OCI-LY7 (cell line): ENCODE measurements at regions not wholly inside any gene's neighbourhood (a gene's known extent, or its start where the extent isn't known, plus 50 kb on each side); places are given as distances from the start of the nearest gene placed in this dataset.

Experiments used
- BruUV-seq: library from RNA; stranded (reverse); fragments of 400-500 nt; replicated peaks from 2 replicates; lab custom pipeline; 2021; lab: Mats Ljungman, UMichigan
- CTCF ChIA-PET: fragments of 300-600 bp; sonication (Branson Sonifier 250); formaldehyde crosslinking; loops from one replicate; lab custom pipeline; 2022; ENCODE audit warnings: antibody characterized with exemption; ENCODE audit not compliant: unreplicated experiment; lab: Charles Lee
- POLR2A ChIA-PET: fragments of 300-600 bp; sonication (Branson Sonifier 250); formaldehyde crosslinking; loops from one replicate; lab custom pipeline; 2022; ENCODE audit warnings: antibody characterized with exemption; lab: Charles Lee
- DNase-seq: peaks from one replicate; pipeline ENCODE4 v3.0.0-alpha.2; 2015; ENCODE audit warnings: low spot score
- H2AFZ ChIP-seq: fragments of 200-600 bp; sonication (generic), shearing (Covaris generic); 2 replicates; pipeline ENCODE4 v1.6.1; 2014; ENCODE audit warnings: mild to moderate bottlenecking, antibody characterized with exemption, low read length, moderate library complexity
- H3K27ac ChIP-seq: fragments of 200-600 bp; sonication (generic); 2 replicates; pipeline ENCODE4 v1.5.1; 2014; ENCODE audit warnings: mixed run types, low read depth, mild to moderate bottlenecking, moderate library complexity, low read length, inconsistent platforms; ENCODE audit not compliant: poor library complexity, severe bottlenecking
- H3K36me3 ChIP-seq: fragments of 200-600 bp; sonication (generic); 2 replicates; pipeline ENCODE4 v1.6.1; 2014; ENCODE audit warnings: mild to moderate bottlenecking, antibody characterized with exemption, low read length, moderate library complexity, mixed read lengths; ENCODE audit not compliant: insufficient read depth
- H3K4me1 ChIP-seq: fragments of 200-600 bp; sonication (generic); 2 replicates; pipeline ENCODE4 v1.5.1; 2014; ENCODE audit warnings: mild to moderate bottlenecking, low read length; ENCODE audit not compliant: insufficient read depth, poor library complexity, severe bottlenecking
- H3K4me2 ChIP-seq: fragments of 200-600 bp; sonication (generic); 2 replicates; pipeline ENCODE4 v1.6.1; 2014; ENCODE audit warnings: mild to moderate bottlenecking, low read length
- H3K4me3 ChIP-seq: fragments of 200-600 bp; sonication (generic); 2 replicates; pipeline ENCODE4 v1.5.1; 2014; ENCODE audit warnings: mild to moderate bottlenecking, low read depth, low read length; ENCODE audit not compliant: poor library complexity, severe bottlenecking
- H3K79me2 ChIP-seq: fragments of 200-600 bp; sonication (generic); 2 replicates; pipeline ENCODE4 v1.6.1; 2016; ENCODE audit warnings: low read depth, mild to moderate bottlenecking, low read length, moderate library complexity, mixed read lengths; ENCODE audit not compliant: insufficient read depth
- H3K9me2 ChIP-seq: fragments of 200-600 bp; sonication (generic); 2 replicates; pipeline ENCODE4 v1.6.1; 2016; ENCODE audit warnings: mild to moderate bottlenecking, low read length, mixed read lengths; ENCODE audit not compliant: insufficient read depth
- H3K9me3 ChIP-seq: fragments of 200-600 bp; sonication (generic); 2 replicates; pipeline ENCODE4 v1.6.1; 2014; ENCODE audit warnings: mild to moderate bottlenecking, mixed run types, low read length, mixed read lengths
- H4K20me1 ChIP-seq: fragments of 200-600 bp; sonication (generic); 2 replicates; pipeline ENCODE4 v1.6.1; 2014; ENCODE audit warnings: mild to moderate bottlenecking, antibody characterized with exemption, low read length, moderate library complexity, mixed read lengths; ENCODE audit not compliant: insufficient read depth
- EZH2phosphoT487 ChIP-seq: fragments of 200-600 bp; sonication (generic); IDR thresholded peaks from 2 replicates; pipeline ENCODE4 v1.6.1; 2018; ENCODE audit warnings: low read depth, borderline replicate concordance, mild to moderate bottlenecking, mixed run types, antibody characterized with exemption, low read length, moderate library complexity, mixed read lengths
- intact Hi-C: fragments of 100-400 bp; cut with micrococcal nuclease; formaldehyde crosslinking; loops from one replicate; pipeline ENCODE4 v1.10.0; 2022; ENCODE audit not compliant: unreplicated experiment
- TF ChIP-seq, protein P1 (sequence below): fragments of 200-600 bp; sonication (generic); conservative IDR thresholded peaks from 2 replicates; pipeline ENCODE4 v1.5.1; 2014; ENCODE audit warnings: mild to moderate bottlenecking, antibody characterized with exemption, low read length, moderate library complexity, mixed read lengths

DNA sequence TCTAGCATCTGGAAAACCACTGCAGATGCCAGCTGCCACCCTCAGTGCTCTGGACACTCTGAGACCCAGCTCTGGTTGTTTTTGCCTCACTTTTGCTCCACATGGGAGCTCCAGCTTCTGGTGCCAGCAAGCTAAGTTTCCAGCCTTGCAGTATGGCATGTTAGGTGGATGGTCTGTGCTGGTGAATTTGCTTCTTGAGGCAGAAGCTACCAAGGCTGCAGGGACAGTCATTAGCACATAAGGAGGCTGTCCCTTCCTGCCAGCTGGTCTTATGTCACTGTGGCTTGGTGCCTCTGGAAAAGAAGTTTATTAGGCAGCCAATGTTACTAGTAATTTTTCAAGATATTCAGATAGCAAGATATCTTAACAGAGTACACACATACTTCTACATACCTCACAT is 64.2 kb upstream of the CSRP2 start:
- intact Hi-C loops: no loop called here
- H3K36me3 ChIP-seq: no peaks in the 10 kb centered on the region
- H4K20me1 ChIP-seq: no peaks in the 10 kb centered on the region
- H2AFZ ChIP-seq: no peak overlapping the region
- H3K27ac ChIP-seq: no peak overlapping the region
- H3K9me2 ChIP-seq: no peaks in the 10 kb centered on the region
- TF ChIP-seq, protein P1, sequence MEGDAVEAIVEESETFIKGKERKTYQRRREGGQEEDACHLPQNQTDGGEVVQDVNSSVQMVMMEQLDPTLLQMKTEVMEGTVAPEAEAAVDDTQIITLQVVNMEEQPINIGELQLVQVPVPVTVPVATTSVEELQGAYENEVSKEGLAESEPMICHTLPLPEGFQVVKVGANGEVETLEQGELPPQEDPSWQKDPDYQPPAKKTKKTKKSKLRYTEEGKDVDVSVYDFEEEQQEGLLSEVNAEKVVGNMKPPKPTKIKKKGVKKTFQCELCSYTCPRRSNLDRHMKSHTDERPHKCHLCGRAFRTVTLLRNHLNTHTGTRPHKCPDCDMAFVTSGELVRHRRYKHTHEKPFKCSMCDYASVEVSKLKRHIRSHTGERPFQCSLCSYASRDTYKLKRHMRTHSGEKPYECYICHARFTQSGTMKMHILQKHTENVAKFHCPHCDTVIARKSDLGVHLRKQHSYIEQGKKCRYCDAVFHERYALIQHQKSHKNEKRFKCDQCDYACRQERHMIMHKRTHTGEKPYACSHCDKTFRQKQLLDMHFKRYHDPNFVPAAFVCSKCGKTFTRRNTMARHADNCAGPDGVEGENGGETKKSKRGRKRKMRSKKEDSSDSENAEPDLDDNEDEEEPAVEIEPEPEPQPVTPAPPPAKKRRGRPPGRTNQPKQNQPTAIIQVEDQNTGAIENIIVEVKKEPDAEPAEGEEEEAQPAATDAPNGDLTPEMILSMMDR: no peak
- TF ChIP-seq EZH2phosphoT487: no peak
- no peaks in the 10 kb centered on the region for H3K9me3 ChIP-seq
- POLR2A ChIA-PET: no interaction called here
- no peak overlapping the region for H3K4me2 ChIP-seq
- no TSS peak for BruUV-seq
- DNase-seq: no peak
- no peak overlapping the region for H3K4me3 ChIP-seq
- no peaks in the 10 kb centered on the region for H3K4me1 ChIP-seq
- H3K79me2 ChIP-seq: no peaks in the 10 kb centered on the region
- CTCF ChIA-PET: no interaction called here

DNA sequence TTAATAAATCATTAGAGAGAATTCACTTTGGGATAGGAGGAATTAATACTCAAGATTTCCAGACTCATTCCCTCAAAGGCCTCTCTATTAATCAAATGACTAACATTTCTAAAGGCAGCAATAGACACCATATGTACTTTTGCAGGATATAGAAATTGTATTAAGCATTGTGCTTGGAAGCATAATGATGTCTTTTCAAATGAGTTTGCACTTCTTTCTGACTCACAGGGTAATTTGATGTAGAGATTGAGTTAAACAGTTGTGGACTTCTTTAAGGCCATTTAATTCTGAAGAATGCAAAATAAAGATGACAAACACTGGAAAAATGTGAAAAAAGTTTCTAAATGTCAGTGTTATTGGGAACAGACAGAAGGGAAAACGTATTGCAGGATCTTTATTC is 63.4 kb upstream of the CSRP2 start:
- BruUV-seq: no TSS peak
- H3K79me2 ChIP-seq: no peaks in the 10 kb centered on the region
- CTCF ChIA-PET: no interaction called here

DNA sequence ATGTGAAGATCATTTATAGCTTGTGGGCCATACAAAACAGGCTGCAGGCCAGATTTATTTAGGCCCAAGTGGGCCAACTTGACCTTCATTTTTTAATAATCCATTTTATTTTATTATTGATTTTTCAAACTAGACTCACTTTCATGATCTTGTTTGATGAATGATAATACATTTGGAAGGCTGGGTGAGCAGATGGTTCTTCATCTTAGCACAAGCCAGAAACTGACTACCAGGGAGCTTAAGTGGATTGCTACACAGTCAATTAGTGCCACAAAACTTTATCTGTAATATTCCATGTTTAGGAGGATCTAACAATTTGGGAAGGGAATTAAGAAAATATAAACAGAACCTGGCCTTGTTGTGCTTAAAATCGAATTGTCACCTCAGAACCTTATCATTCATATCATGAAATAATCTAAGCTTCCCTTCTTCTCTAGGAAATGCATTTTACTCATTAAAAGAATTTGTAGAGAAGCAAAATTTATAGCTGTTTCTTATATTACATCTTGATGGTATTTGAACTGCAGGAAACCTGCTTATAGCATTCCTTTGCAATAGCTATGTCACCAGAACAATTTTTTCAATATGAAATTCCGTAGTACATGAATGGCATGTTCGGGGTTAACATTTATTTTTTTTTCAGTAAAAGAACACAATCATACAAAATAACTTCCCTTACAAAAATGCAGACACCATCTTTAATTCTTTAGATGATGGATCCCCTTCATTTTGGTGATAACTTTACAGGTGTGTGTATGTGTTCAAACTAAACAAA is 62.0 kb upstream of the CSRP2 start:
- no peak overlapping the region for H3K4me3 ChIP-seq
- no TSS peak for BruUV-seq
- no peaks in the 10 kb centered on the region for H3K9me3 ChIP-seq
- intact Hi-C loops: no loop called here
- no peaks in the 10 kb centered on the region for H3K79me2 ChIP-seq
- no peak overlapping the region for H2AFZ ChIP-seq
- POLR2A ChIA-PET: no interaction called here
- no peak overlapping the region for H3K4me2 ChIP-seq
- no peak for TF ChIP-seq EZH2phosphoT487
- TF ChIP-seq, protein P1: no peak
- H4K20me1 ChIP-seq: no peaks in the 10 kb centered on the region
- H3K36me3 ChIP-seq: no peaks in the 10 kb centered on the region
- DNase-seq: no peak
- no peak overlapping the region for H3K27ac ChIP-seq
- H3K9me2 ChIP-seq: no peaks in the 10 kb centered on the region
- CTCF ChIA-PET: no interaction called here
- no peaks in the 10 kb centered on the region for H3K4me1 ChIP-seq

More for the DNA sequence above, 63.4 kb upstream of the CSRP2 start:
- Histone ChIP-seq H2AFZ (no peak overlapping the region), H3K9me2 (no peaks in the 10 kb centered on the region), H4K20me1 (no peaks in the 10 kb centered on the region), H3K36me3 (no peaks in the 10 kb centered on the region), H3K27ac (no peak overlapping the region), H3K4me3 (no peak overlapping the region), H3K9me3 (no peaks in the 10 kb centered on the region), H3K4me2 (no peak overlapping the region), H3K4me1 (no peaks in the 10 kb centered on the region)
- intact Hi-C loops: no loop called here
- POLR2A ChIA-PET: no interaction called here
- DNase-seq: no peak
- TF ChIP-seq EZH2phosphoT487: no peak
- TF ChIP-seq, protein P1: no peak
